ENCODE measurements at regions not wholly inside any gene's neighbourhood (a gene's known extent, or its start where the extent isn't known, plus 50 kb on each side); places are given as distances from the start of the nearest gene placed in this dataset.
"Not testable (repeated sequence)": the region's sequence is repeated elsewhere in the genome, so short reads cannot be mapped to it uniquely, and the experiment has no call there.

DNA sequence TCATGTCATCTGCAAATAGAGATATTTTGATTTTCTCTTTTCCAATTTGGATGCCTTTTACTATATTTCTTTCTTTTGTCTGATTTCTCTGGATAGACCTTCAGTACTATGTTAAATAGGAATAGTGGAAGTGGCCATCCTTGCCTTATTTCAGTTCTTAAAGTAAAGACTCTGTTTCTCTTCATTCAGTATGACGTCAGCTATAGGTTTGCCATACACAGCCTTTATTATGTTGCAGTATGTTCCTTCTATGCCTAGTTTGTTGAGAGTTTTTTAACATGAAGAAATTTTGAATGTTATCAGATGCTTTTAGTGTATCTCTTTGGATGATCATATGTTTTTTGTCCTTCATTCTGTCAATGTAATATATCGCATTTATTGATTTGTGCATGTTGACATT lies 566.7 kb upstream of the ROBO1 start:
- DNase-seq (ENCODE audit: low spot score): no peak

DNA sequence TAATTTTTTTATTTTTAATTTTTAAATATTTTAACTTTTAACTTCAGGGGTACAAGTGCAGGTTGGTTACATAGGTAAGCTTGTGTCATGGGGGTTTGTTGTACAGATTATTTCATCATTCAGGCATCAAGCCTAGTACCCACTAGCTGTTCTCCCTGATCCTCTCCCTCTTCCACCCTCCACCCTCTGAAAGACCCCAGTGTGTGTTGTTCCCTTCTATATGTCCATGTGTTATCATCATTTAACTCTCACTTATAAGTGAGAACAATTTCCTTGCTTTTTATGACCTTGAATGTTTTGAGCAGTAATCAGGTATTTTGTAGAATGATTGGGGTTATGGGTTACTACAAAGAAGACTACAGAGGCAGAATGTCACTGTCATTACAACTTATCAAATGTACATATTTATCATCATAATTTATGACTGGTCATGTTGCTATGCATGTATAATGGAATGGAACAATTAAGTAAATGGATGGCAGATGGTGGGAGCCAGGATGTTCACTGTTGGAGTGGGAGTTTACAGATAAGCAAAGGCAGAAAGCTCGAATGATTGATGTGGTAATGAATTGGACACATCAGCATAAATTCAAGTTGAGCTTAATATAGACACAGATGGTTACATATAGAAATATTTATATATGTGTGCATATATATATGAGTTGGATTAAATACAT lies 563.8 kb upstream of the ROBO1 start:
- DNase-seq (ENCODE audit: low spot score): no peak

DNA sequence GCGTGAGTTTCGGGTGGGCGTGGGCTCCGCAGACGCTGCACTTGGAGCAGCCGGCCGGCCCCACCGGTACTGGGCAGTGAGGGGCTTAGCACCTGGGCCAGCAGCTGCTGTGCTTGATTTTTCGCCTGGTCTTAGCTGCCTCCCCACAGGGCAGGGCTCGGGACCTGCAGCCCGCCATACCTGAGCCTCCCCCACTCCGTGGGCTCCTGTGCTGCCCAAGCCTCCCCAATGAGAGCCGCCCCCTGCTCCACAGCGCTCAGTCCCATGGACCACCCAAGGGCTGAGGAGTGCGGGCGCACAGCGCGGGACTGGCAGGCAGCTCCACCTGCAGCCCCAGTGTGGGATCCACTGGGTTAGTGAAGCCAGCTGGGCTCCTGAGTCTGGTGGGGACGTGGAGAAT lies 546.7 kb upstream of the ROBO1 start:
- not testable (repeated sequence) for DNase-seq (ENCODE audit: low spot score)

DNA sequence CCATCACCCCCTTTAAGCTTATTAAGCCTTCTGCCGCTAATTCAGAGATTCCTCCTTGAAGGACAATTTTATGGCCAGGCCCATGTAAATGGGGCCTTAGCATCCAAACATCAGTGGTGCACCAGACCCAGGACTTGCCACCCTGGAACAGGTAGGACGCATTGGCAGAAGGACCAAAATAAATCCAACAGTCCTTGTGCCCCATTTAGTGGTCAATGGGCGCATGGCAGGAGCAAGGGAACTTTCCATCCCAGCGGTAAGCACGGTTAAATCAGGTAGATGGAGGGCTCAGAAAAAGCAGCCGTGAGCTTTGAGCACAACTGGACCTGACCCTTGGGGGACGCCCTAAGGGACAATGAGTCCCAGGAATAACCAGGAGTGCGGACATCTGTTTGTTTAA lies 540.8 kb upstream of the ROBO1 start:
- DNase-seq (ENCODE audit: low spot score): no peak

DNA sequence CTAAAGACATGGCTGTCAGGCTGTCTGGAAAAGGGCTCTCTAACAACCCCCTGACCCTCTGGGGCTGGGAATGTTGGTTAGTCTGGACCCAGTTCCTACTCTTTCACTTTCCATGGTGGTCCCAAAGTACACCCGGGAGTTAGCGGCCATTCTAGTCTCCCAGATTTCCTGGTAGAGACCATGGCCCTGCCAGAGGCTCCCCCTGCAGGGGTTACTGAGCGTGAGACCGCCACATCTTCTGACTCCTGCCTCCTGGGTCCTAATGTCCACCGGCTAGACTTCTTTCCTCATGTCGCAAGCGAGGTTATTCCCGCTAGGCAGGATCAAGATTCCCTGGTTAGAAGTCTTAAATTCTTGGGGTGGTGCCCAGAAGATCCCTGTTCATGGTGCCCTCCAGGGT lies 540.0 kb upstream of the ROBO1 start:
- no peak for DNase-seq (ENCODE audit: low spot score)

DNA sequence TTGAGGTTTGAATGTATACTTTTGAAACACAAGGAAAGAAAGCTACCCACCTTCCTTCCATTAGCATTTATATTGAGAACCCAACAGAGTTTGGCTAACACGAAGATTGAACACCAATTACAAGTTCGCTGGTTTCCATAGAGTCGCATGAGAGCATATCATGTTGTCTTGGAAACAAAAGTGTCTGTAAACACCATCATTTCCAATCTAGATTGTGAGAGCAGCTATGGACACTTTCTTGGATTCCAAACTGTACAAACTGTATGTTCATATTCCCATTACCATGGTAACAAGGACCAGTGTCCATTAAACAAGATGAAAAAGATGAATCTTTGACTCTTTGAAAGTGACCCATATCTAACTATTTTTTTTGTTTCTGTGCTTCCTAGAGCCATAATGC lies 529.9 kb upstream of the ROBO1 start:
- no peak for DNase-seq (ENCODE audit: low spot score)

DNA sequence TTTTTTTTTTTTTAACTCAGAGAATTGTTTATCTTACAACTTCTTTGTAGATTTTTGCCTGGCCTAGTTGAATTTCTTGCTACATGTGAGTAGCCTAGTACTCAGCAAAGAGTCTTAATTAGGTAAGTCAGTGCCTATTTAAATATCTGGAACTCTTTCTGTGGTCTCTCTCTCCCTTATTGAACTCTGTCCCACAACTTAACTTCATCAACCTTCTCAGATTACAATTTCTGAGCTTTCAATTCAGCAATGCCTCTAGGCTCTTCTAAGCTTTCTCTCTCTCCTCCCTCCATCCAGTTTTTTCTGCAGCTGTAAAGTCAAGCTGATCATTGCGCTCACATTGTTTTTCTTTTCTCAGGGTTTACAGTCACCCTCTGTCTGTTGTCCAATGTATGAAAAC lies 517.6 kb upstream of the ROBO1 start:
- no peak for DNase-seq (ENCODE audit: low spot score)

DNA sequence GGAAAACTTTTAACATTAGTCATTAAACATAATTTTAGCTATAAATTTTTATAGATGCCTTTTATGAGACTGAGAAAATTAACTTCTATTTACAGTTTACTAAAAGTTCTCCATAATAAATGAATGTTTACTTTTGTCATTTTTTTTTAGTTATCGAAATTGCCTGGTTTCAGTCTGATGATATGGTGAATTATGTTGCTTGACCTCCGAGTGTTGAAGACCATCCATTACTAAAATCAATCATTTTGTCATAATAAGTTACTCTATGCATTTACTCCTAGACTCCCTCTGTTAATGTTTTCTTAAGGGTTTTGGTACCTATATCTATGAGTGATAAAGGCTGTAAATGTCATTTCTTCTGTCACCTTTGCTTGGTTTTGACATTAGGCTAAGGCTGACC lies 516.0 kb upstream of the ROBO1 start:
- DNase-seq (ENCODE audit: low spot score): no peak

DNA sequence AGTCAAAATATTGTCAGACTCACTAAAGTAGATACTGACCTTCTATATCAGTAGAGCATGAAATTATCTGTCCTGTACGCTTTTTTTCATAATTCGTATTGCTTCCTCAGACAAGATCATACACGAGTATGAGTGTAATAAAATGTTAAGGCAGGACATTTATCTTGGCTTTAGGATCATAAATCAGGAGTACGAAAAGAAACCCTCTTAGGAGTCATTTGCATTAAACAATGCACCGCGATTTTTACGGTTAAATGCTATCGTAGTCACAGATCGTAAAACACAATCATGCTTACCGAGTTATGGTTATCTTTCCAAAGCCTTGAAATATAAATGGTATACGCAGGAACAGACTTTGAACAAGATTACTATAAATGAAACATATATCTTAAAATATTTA lies 510.3 kb upstream of the ROBO1 start:
- no peak for DNase-seq (ENCODE audit: low spot score)

DNA sequence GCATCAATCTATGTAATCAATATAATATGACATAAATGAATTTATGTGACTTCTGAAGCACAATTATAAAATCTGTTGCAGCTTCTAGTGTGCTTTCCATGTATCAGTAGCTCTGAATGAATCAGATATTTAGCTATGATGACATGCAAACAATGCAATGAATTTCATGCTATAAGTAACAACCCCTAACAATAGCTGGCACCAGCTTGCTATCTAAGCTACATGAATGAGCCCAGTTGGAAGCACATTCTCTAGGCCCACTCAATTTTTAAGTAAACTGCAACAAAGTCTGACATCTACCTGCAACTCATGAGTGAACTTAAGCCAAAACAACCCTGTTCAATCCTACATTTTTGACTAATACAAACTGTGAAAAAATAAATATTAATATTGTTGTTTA lies 507.3 kb upstream of the ROBO1 start:
- no peak for DNase-seq (ENCODE audit: low spot score)

DNA sequence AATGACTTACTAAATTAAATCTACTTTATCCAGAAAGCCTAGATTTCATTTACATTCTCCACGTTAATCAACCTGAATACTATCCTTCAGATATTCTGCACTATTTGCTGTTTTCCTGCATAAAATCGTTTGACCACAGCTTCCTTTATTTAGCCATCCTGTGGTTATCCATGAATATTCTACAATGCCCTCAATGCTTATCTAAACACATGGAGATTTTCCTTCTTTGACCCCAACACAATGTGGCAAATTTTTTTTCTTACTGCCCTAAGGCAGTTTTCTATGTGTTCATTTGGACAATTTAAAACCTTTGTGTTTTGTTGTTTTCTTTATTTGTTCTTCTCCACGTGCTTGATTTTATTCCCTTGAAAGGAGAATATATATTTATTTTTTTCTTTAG lies 495.5 kb upstream of the ROBO1 start:
- DNase-seq (ENCODE audit: low spot score): no peak

DNA sequence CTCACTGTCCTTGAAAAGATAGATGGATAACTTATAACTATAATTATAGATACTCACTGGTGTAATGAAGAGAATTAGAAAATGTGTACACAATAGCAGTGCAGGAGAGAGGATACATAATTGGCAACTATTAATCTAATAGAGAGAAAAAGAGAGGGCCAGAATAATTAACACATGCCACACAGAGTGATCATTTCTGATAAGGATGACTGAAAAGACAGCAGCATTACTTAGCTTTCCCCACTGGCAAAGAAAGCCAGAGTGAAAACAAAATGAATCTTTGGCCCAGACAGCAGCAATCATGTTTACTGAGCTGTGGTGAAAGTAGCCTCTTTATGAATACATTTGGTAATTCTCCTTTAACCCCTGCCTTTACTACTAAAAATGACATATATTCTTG lies 493.3 kb upstream of the ROBO1 start:
- DNase-seq (ENCODE audit: low spot score): no peak

DNA sequence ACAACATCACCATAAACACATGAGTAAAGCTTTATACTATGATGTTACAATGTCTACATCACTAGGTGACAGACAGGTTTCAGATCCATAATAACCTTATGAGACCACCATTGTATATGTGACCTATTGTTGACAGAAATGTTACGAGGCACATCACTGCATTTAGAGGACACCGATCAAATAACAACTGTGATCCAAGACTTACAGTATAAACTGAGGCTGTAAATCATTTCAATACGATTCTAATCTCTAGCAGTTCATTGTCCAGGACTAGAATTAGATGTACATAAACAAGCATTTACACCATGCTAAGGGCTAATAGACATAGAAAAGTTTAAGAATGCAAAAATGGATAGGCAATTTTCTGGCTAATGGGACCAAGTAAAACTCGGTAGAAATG lies 491.9 kb upstream of the ROBO1 start:
- DNase-seq (ENCODE audit: low spot score): no peak

DNA sequence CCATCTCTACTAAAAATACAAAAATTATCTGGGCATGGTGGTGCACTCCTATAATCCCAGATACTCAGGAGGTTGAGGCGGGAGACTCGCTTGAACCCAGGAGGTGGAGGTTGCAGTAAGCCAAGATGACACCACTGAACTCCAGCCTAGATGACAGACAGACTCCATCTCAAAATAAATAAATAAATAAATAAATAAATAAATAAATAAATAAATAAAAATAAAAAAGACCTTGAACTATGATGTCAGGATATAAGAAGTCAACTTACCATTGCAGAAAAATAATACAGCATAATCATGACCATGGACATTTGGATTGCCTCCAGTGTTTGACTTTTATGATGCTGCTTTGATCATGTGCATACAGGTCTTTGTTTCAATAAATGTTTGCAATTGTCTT lies 484.3 kb upstream of the ROBO1 start:
- DNase-seq (ENCODE audit: low spot score): no peak

DNA sequence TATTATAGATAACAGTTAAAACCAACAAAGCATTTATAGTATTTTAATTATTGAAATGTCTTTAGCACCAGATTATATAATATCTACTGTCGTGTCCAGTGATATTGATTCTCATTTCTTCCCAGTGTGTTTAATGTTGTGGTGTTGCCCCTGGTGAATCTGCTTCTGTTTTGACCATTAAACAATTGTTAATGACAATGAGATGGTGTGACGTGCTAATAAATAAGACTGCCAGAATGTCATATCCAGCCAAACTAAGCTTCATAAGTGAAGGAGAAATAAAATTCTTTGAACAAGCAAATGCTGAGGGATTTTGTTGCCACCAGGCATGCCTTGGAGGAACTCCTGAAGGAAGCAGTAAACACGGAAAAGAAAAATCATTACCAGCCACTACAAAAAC lies 480.0 kb upstream of the ROBO1 start:
- no peak for DNase-seq (ENCODE audit: low spot score)

DNA sequence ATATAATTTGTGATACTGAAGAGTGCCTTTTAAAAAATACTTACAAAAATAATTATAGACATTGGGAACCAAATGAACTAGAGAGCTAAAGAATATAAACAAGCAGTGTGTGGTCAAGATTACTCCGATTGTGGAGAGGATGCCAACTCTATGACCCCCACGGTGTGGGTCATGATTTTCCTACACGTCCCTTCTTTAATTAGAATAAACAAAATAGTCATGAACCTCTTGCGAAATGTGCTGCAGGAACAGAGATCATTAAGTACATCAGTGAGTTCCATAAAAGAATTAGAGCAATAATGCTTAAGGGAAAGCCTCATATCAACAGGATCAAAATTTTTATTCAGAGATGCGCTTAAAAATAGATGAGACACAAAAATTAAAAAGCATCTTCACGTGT lies 476.6 kb upstream of the ROBO1 start:
- no peak for DNase-seq (ENCODE audit: low spot score)

DNA sequence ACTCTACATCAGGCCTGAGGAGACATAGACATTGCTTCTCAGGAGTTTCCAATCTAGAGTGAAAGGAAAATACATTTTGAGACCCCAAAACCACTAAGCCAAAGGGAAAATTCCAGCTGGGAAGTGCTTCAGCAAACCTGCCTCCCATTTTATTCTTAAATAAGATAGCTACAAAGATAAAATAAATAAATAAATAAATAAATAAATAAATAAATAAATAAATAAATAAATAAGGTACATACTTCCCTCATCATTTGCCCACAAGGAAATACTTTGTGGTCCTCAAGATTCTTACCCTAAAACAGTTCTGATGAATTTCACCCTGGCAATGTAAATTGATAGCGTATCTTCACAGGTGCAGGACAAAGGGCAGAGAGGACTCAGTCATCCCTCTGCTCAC lies 474.0 kb upstream of the ROBO1 start:
- DNase-seq (ENCODE audit: low spot score): no peak

DNA sequence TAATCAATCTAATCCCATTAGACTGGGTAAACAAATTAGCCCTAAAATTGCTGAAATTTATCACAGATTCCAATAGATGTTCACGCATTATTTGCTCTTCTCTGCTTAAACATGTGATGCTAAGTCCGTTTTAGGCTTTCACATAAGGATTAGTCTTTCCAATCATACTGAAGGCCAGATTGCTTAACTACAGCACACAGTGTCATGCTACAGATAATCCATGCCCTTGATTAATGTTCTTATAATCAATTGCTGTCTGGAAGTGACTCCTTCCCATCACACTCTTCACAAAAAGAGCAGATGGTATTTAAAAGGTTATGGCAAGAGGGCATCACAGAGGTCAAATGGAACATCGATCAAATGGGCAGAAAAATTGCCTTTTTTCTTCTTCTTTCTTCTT lies 471.5 kb upstream of the ROBO1 start:
- no peak for DNase-seq (ENCODE audit: low spot score)

DNA sequence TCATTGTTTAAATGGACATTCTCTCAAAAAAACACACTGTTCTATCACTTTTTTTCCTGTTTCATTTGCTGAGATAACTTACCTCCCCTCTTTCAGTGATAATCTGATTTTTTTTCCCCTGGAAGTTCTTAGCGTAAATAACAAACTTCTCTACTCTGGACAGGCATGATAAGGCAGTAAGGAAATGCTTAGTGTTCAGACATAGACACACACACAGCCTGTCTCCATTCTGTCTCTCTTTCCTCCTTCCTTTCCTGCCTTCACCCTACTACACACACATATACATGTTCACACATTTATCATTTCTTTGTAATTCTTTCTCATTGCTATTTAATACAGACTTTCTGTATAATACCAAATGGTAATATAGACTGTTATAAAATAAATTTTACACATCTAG lies 470.8 kb upstream of the ROBO1 start:
- DNase-seq (ENCODE audit: low spot score): no peak

DNA sequence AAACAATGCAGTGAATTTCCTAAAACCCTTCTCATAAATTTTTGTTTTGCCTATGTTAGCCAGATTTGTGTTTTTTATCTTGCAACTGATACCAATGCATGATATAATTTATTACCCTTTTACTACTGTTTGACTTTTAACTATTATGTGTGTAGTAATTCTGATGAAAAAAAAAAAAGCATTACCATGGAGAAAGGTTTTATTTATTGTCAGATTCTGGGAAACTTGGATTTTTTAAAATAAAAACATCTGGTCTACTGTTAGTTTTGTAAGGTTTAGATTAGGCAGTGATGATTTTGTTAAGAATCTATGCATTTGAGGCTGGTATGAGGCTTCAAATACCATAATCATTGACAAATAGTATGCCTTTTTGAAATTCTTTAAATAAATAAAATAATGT lies 470.4 kb upstream of the ROBO1 start:
- no peak for DNase-seq (ENCODE audit: low spot score)

DNA sequence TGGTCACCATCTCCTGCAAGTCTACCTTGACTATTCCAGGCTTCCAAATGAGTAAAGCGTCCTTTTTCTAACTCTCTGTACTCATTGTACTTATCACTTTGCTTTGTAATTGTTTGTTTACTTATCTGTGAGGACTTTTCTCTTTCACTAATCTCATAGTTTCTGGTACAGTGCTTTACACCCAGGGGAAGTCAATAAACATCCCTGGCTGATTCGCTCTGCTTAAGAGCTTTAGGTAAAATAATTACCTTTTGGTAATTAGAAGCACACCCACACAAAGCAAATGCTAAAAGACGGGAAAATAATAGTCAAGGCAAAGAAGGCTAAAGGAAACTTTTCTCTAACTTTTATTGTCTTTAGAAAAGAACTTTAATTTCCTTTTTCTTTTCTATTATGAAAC lies 466.9 kb upstream of the ROBO1 start:
- DNase-seq (ENCODE audit: low spot score): no peak

DNA sequence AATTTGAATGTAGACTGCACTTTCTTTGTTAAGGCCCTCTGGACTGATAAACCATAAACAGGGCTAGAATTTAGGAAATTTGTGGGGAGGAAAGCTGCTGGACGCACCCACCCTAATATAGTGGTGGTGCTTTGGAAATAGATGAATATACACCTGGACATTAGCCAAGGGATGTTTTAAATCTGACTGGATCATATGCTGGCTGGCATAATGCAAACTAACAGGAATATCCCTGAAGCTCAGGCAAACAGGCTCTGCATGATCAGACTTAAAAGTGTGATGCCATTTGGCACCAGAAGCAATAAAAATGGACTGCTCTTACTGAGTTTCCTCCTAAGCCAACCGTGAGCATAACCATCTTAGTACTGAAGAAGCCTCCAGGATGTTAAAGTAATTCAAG lies 465.8 kb upstream of the ROBO1 start:
- DNase-seq (ENCODE audit: low spot score): no peak

DNA sequence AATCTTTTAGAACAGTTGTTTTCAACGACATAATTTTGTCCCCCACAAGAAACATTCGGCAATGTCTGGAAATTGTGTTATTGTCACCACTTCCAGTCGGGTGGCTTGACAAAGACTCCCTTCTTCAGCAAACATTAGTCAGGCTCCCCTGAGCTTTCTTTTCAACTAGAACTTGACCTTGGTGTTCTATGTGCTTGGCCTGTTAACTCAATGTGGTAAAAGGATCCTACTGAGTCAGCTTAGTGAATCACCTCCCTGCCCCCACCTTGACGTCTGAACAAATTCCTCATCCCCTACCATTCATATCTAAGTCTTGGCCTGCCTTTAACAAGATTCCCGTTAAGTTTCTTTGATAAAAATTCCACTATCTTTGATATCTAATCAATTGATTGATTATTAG lies 465.0 kb upstream of the ROBO1 start:
- DNase-seq (ENCODE audit: low spot score): no peak

DNA sequence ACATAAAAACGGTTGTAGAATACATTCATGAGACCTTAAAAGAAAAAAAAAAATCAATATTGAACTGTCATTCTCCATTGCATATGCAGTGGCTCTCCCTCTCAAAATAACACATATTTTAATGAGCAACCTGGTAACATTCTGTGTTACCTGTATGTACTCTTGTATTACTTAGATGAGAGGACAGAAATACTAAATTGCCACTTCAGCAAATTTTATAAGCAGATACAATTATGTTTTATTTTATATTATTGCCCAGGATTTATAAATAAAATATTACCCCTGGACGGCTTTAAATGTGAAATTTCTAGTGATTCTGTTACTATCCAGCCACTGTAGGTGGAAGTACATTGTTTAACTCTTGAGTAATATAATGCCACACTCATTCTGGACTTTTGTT lies 463.2 kb upstream of the ROBO1 start:
- DNase-seq (ENCODE audit: low spot score): no peak

DNA sequence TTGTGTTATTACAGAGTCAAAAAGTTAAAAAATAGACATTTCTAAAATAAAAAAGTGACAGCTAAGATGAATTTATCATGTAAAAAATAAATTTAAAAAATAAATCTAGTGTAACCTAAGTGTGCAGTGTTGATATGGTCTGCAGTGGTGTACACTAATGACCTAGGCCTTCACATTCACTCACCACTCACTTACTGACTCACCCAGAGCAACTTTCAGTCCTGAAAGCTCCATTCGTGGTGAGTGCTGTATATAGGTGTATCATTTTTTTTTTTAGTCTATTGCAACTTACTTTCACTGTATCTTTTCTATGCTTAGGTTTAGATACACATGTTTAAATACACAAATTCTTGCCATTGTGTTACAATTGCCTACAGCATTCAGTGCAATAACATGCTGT lies 459.4 kb upstream of the ROBO1 start:
- DNase-seq (ENCODE audit: low spot score): no peak

Measured in putamen (tissue), 1 donor.